Activated CD4-positive, alpha-beta T cell treated with anti-CD3 and anti-CD28 coated beads for 24 hours (primary cell): ENCODE measurements at regions not wholly inside any gene's neighbourhood (a gene's known extent, or its start where the extent isn't known, plus 50 kb on each side); places are given as distances from the start of the nearest gene placed in this dataset.

Experiments used
- DNase-seq, 2 donors: peaks; one replicate each; pipeline ENCODE4 v3.0.0-alpha.2; 2020; ENCODE audit warnings: low read depth in 2 of 2

DNA sequence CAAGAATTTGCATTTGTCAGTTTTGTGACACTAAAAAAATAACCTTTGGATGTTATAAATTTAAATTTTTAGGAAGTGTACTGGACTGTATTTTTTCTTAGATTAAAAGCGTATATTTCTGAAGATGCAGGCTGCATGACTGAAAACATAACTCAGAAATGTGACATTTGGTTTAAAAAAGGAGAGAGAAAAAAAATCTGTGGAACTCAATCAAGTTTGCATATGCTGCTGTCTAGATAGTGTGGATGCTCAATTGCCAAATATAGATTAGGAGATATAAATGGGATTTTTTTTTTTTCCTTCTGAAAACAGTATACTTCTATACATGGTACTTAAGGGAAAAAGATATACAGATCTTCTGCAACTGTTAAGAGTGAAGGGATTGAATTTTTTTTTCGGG is 402.3 kb downstream of the TAF11L14 start:
- no peak for DNase-seq

- DNase-seq: no peak
Measured at GRCh38 chr5:18037718-18038117, 403.5 kb downstream of the TAF11L14 start.

DNA sequence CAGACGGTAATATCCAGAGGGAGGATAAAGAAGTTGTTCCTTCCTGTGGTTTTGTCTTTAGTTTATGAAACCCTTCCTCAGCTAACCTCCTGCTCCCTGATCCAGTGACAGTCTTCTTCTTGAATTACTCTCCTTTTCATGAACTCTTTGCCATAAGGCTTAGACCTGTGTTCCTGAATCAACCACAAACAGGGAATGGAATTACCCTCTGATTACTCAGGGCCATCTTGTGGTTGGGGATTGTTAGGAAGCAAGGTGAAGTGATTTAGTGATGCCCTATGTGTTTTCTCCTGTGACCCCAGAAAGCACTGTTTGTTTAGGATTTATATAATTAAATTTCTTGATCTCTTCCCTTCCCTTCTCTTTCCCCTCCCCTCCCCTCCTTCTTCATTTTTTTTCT is 409.1 kb downstream of the TAF11L14 start:
- no peak for DNase-seq

DNA sequence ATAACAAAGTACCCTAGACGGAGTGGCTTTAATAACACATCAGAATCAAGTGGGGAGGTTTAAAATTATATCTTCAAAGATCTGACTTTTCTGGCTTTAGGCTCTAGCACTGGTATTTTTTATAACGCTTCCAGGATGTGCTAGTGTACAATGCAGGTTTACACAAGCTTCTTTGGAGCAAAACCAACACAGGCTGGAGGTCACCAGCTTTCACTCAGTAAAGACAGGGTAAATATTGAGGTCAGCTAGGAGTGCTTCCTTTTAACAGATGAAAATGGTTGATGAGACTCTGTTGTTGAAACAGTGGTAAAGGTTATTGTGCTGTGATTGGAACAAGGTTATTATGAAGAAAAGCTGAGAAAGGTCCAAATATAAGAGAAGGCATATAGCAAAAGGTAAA is 414.2 kb downstream of the TAF11L14 start:
- no peak for DNase-seq

- no peak for DNase-seq
Measured at GRCh38 chr5:18050345-18050744, 416.1 kb downstream of the TAF11L14 start.

GRCh38 chr5:18050776-18051175 is 416.5 kb downstream of the TAF11L14 start:
- no peak for DNase-seq

- no peak for DNase-seq
Measured at GRCh38 chr5:18051953-18052352, 417.7 kb downstream of the TAF11L14 start.

- DNase-seq: no peak
Measured at GRCh38 chr5:18052569-18052968, 418.3 kb downstream of the TAF11L14 start.

GRCh38 chr5:18057725-18058124 is 423.5 kb downstream of the TAF11L14 start:
- no peak for DNase-seq

- DNase-seq: no peak
Measured at GRCh38 chr5:18067615-18068014, 433.4 kb downstream of the TAF11L14 start.

- no peak for DNase-seq
Measured at GRCh38 chr5:18068826-18069225, 434.6 kb downstream of the TAF11L14 start.

DNA sequence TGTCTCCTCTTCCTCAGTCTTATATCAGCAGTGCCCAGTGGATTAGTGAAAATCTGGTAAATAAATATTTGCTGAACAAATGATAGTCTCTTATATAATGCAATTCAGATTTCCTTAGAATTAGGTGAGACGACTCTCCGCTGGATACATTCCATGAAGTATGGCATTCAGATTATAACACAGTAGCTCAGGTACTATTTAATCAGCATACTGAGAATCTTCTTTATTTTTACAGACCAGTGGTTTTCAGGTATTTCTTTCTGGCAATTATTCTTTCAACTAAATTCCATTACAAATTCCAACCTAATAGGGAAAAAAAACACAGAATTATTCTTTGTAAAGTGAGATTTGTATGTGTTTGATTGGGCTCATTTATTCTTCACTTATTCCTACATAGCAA is 435.5 kb downstream of the TAF11L14 start:
- no peak for DNase-seq

DNA sequence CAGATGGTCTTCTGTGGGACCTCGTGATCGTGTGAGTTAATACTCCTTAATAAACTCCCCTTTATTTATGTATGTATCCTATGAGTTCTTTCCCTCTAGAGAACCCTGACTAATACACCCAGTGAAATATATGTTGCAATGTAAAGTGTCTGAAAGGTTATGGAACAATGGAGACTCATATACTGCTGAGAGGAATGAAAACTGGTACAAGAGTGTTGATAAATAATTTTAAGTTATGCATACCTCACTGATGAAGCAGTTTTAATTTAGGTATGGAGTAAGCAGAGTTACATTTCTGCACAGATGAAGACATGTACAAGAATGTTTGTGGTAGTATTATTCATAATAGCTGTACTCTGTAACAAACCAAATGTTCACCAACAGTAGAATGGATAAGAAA is 438.3 kb downstream of the TAF11L14 start:
- no peak for DNase-seq

DNA sequence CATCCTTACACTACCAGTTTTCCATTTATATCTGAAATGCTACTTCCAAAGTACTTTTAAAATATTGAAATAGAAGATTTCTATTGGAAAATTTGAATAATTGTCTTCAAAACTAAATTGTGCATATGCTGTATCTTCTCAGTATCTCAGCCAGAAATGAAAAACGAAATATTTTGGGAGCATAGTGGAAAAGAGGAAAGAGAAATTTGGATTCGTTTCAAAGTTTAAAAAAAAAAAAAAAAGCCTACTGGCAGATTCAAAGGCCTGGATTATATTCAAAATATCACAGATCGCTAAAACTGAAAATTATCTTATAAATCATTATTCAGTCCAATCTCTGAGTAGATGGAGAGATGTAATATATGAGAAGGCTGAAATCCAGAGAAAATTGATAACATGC is 440.7 kb downstream of the TAF11L14 start:
- no peak for DNase-seq

GRCh38 chr5:18078157-18078556 is 443.9 kb downstream of the TAF11L14 start:
- no peak for DNase-seq

GRCh38 chr5:18079831-18080230 is 445.6 kb downstream of the TAF11L14 start:
- DNase-seq: no peak

- DNase-seq: no peak
Measured at GRCh38 chr5:18088020-18088579, 453.8 kb downstream of the TAF11L14 start.

- no peak for DNase-seq
Measured at GRCh38 chr5:18090177-18090576, 455.9 kb downstream of the TAF11L14 start.

DNA sequence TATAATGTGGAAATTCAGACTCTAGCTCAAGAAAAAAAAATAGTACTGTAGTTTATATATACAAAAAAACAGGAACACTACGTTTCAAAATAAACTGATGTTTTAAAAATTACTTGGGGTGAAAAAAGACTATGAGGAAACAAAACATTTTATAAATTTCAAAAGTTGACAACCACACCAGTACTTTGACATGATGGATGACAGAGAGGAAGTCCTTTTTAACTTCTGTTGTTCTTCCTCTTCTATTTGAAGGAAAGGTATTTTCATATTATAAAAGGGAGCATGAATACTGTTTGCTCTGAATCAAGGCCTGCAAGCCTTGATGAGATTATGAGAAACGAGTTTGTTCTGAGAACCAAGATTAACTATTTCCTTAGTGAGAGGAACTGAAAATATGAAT is 456.9 kb downstream of the TAF11L14 start:
- no peak for DNase-seq

DNA sequence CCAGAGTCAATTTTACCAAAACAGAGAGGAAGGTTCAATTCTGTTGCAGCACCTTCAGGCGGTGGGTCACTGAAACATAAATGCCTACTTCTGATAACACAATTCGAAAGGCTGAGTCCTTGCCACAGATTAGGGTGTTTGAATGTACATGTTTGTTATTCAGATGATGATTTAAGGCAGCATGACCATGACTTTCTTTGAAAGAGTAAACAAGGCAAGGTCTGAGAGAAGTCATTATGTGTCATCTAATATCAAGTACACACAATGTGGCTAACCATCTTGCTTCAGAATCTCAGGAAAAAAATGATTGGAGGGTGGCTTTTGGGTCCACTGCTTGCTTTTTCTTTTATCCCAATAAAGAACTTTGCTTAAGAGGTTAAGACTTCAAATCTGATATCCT is 457.5 kb downstream of the TAF11L14 start:
- DNase-seq: no peak

- DNase-seq: no peak
Measured at GRCh38 chr5:18095061-18095460, 460.8 kb downstream of the TAF11L14 start.

DNA sequence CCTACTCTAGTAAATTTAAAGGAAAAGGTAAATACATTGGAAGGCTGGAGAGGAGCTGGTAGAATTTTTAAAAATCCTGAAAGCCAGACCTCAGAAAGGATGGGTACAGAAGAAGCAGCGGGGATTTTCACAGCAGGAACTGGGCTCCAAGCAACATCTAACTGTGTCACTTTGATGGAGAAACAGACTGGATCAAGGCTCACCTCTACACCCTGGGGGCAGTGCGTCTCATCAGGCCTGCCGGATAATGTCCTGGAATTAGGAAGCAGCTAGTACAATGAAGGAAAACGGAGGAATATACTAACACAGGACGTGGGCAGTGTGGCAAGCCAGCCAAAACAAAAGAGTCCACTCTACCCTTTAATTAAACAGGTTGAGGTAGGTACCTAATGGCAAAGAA is 463.6 kb downstream of the TAF11L14 start:
- DNase-seq: no peak

DNA sequence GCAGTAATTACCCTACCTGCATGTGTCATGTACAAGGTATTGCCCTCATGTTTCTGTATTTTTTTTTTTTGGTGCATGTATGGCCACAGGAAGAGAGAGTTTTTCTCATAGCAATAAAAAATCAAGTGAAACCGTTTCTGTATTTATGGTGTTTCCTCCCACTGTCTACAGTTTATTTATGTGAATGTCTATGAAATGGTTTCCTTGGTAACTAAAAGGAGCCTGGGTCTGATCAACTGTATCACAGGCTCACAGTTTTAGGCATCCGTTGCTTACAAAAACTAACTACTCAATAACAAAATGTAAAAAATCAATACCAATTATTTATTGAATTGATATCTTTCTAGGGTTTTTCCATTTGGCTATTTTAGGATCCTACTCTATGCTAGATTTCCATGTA is 464.4 kb downstream of the TAF11L14 start:
- DNase-seq: no peak

DNA sequence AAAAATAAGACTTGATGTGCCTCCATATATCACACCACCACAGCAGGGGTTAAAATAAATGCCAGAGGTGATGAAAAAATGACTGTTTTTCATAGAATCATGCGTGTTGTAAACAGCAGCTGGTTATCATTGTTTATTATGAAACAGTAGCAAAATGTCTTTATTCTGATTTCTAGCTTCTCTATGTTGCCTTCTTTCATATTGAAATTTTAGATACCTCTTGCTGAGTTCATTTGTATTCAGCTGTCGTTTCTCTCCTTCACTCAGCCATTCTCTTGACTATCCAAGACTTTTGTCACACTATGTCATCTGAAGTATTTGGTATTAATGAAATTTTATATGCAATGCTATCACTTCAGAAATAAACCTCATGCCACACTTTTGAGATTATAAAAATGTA is 465.0 kb downstream of the TAF11L14 start:
- DNase-seq: no peak

- no peak for DNase-seq
Measured at GRCh38 chr5:18101532-18101931, 467.3 kb downstream of the TAF11L14 start.
